Sigmoid colon (tissue), 4 donors: ENCODE measurements at regions not wholly inside any gene's neighbourhood (a gene's known extent, or its start where the extent isn't known, plus 50 kb on each side); places are given as distances from the start of the nearest gene placed in this dataset.

Experiments
- EP300 ChIP-seq, 4 donors: sonication (generic); formaldehyde crosslinking; IDR thresholded peaks; one replicate each; pipeline ENCODE4 v1.6.1; 2017; ENCODE audit warnings: antibody characterized with exemption in 4 of 4
- TF ChIP-seq, protein P1 (sequence below), 4 experiments: fragments of 450-650 bp in 3 of 4; fragments of 200-600 bp in 1 of 4; IDR thresholded peaks; one replicate each; pipeline ENCODE4 v1.5.1; 2016 to 2019; ENCODE audit warnings: antibody characterized with exemption in 4 of 4, mild to moderate bottlenecking in 3 of 4, moderate library complexity in 2 of 4

DNA sequence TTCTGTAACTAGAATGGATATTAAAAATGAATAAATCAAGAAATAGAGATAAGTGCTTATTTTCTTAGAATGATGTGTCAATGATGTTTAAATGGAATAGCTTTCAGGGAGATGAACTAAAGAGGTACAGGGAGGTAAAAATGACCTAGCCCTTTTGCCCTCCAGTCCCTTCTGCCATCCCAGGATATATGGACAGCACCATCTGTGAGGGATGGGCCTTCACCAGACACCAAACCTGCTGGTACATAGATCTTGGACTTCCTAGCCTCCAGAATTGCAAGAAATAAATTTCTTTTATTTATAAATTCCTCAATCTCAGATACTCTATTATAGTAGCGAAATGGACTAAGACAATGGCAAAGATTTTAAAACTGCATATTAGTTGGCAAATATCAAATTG is 352.0 kb upstream of the THBS1 start:
- TF ChIP-seq, protein P1, sequence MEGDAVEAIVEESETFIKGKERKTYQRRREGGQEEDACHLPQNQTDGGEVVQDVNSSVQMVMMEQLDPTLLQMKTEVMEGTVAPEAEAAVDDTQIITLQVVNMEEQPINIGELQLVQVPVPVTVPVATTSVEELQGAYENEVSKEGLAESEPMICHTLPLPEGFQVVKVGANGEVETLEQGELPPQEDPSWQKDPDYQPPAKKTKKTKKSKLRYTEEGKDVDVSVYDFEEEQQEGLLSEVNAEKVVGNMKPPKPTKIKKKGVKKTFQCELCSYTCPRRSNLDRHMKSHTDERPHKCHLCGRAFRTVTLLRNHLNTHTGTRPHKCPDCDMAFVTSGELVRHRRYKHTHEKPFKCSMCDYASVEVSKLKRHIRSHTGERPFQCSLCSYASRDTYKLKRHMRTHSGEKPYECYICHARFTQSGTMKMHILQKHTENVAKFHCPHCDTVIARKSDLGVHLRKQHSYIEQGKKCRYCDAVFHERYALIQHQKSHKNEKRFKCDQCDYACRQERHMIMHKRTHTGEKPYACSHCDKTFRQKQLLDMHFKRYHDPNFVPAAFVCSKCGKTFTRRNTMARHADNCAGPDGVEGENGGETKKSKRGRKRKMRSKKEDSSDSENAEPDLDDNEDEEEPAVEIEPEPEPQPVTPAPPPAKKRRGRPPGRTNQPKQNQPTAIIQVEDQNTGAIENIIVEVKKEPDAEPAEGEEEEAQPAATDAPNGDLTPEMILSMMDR (IDR thresholded peaks at IDR 0.05) = no peak
- TF ChIP-seq EP300 (IDR thresholded peaks at IDR 0.05) = no peak
